Astrocyte of the spinal cord (primary cell): ENCODE measurements at regions not wholly inside any gene's neighbourhood (a gene's known extent, or its start where the extent isn't known, plus 50 kb on each side); places are given as distances from the start of the nearest gene placed in this dataset.

Source experiments
- DNase-seq: peaks from one replicate; pipeline ENCODE4 v3.0.0; 2011; ENCODE audit warnings: low read depth, low spot score
- H3K4me3 ChIP-seq: 2 replicates; pipeline ENCODE4 v1.5.1; 2011; ENCODE audit warnings: low read depth, mild to moderate bottlenecking, low read length, moderate library complexity
- CTCF ChIP-seq: IDR thresholded peaks from 2 replicates; pipeline ENCODE4 v1.5.1; 2012; ENCODE audit warnings: low read depth, mild to moderate bottlenecking, low read length, inconsistent platforms
- in situ Hi-C: cut with HindIII; loops from 2 replicates; pipeline ENCODE4 v1.10.0; 2017; ENCODE audit warnings: low sequenced_read_pairs

GRCh38 chr6:149263321-149263720 is 54.2 kb upstream of the TAB2 start:
- TF ChIP-seq CTCF: no peak
- DNase-seq: no peak
- H3K4me3 ChIP-seq: no peak overlapping the region
- in situ Hi-C loops: no loop called here

GRCh38 chr6:149264629-149265028 is 52.9 kb upstream of the TAB2 start:
- no peak for TF ChIP-seq CTCF
- H3K4me3 ChIP-seq: no peak overlapping the region
- no peak for DNase-seq
- in situ Hi-C loops: no loop called here

DNA sequence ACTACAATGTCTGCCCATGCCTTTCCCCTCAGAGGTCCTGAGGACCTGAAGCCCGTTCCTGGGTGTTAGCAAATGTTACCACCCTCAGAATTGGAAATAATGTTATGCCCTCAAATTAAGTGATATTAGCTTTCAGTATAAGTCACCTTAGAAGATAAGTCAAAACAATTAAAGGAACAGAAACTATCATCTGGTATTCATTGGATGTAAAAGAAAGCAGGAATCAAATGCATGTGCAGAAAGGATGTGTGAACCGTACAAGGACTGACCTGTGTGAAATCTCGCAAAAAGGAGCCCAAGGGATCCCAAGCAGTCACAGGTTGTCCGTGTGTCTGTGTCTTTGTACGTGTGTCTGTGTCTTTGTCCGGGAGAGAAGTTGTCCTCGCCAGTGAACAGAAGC is 51.6 kb upstream of the TAB2 start:
- TF ChIP-seq CTCF: no peak
- no peak overlapping the region for H3K4me3 ChIP-seq
- no peak for DNase-seq
- in situ Hi-C loops: no loop called here

DNA sequence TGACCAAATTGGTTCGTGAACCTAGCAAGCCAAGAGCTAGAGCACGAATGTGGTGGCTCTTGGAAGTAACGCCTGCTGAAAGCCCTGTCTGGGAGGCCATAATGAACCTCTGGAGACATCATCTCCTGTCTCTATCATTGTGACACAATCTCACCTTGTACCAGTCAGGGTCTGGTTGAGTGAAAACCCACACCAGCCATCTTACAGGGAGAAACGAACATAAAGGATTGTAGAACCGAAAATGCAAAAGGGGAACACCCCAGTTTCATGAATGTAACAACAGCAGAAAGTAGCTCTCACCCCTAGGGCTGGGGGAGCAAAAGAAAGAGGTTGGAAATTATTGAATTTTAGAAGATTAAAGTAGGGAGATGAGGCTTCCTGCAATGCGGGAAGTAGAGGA is 50.9 kb upstream of the TAB2 start:
- in situ Hi-C loops: no loop called here
- no peak for DNase-seq
- no peak for TF ChIP-seq CTCF
- H3K4me3 ChIP-seq: no peak overlapping the region

DNA sequence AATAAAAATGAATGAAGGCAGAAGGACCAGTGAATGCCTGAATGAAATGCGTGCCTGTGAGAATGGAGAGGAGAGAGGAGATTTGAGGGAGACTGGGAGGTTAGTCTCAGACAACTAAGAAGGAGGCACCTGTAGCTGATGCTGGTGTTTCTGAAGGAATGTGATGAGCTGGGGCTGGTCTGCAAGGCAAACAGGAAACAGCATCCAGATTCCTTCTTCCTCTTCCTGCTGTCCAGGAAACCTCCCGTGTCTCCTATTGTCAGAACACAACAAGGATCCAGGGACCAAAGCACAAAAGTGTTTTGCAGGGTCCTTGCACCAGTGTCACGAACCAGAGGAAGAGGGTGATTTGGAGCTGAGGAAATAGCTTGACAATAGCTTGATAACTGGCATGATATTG is 50.4 kb upstream of the TAB2 start:
- no peak for DNase-seq
- TF ChIP-seq CTCF: no peak
- in situ Hi-C loops: no loop called here
- H3K4me3 ChIP-seq: no peak overlapping the region

DNA sequence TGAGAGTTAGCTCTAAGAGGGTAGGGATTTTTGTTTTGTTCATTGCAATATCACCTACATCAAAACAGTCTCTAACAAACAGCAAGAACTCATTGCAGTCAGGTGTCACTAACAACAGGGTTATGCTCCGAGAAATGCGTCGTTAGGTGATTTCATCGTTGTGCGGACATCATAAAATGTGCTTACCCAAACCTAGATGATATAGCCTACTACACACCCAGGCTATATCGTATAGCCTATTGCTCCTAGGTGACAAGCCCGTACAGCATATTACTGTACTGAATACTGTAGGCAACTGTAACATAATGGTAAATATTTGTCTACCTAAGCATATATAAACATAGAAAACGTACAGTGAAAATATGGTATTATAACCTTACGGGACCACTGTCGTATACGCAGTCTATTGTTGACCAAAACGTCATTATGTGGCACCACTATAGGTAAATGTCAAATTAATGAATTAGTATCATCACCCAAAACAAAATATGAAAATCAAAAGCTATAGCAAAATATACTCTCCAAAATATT is 49.9 kb upstream of the TAB2 start:
- no peak for DNase-seq
- no peak overlapping the region for H3K4me3 ChIP-seq
- in situ Hi-C loops: no loop called here
- TF ChIP-seq CTCF: no peak
